Mesendoderm (in vitro differentiated cells): ENCODE measurements at regions not wholly inside any gene's neighbourhood (a gene's known extent, or its start where the extent isn't known, plus 50 kb on each side); places are given as distances from the start of the nearest gene placed in this dataset.
A peak's percentile ranks its signal among the peaks of the same experiment; 100 is the strongest.

Experiments used
- DNase-seq: peaks from one replicate; pipeline ENCODE4 v3.0.0; 2013
- H2AK5ac ChIP-seq: 2 replicates; pipeline ENCODE4 v1.6.1; 2013; ENCODE audit warnings: low read length, inconsistent platforms
- H2BK120ac ChIP-seq: 2 replicates; pipeline ENCODE4 v1.6.1; 2013; ENCODE audit warnings: low read depth, mild to moderate bottlenecking, low read length, moderate library complexity, mixed read lengths
- H2BK15ac ChIP-seq: replicated peaks from 2 replicates; pipeline ENCODE4 v1.6.1; 2013; ENCODE audit warnings: low read depth, mild to moderate bottlenecking, moderate library complexity
- H2BK5ac ChIP-seq: 2 replicates; pipeline ENCODE4 v1.6.1; 2013; ENCODE audit warnings: low read length, inconsistent platforms
- H3K18ac ChIP-seq: 2 replicates; pipeline ENCODE4 v1.6.1; 2013; ENCODE audit warnings: mild to moderate bottlenecking, low read length, mixed read lengths
- H3K23ac ChIP-seq: one replicate; pipeline ENCODE4 v1.6.1; 2013; ENCODE audit warnings: low read length
- H3K27ac ChIP-seq: 2 replicates; pipeline ENCODE4 v1.5.1; 2013; ENCODE audit warnings: low read depth, mild to moderate bottlenecking, inconsistent platforms, low read length, moderate library complexity
- H3K27me3 ChIP-seq: 2 replicates; pipeline ENCODE4 v1.6.1; 2013; ENCODE audit warnings: low read length, control low read depth, mild to moderate bottlenecking, inconsistent platforms; ENCODE audit not compliant: insufficient read depth, poor library complexity
- H3K36me3 ChIP-seq: 2 replicates; pipeline ENCODE4 v1.6.1; 2013; ENCODE audit warnings: low read length, inconsistent platforms; ENCODE audit not compliant: control insufficient read depth, insufficient read depth
- H3K4ac ChIP-seq: one replicate; pipeline ENCODE4 v1.6.1; 2013; ENCODE audit warnings: low read depth, mild to moderate bottlenecking, low read length, moderate library complexity
- H3K4me1 ChIP-seq: 2 replicates; pipeline ENCODE4 v1.6.1; 2013; ENCODE audit warnings: low read depth, low read length, inconsistent platforms; ENCODE audit not compliant: control insufficient read depth
- H3K4me2 ChIP-seq: 2 replicates; pipeline ENCODE4 v1.6.1; 2013; ENCODE audit warnings: low read length
- H3K4me3 ChIP-seq: 2 replicates; pipeline ENCODE4 v1.5.1; 2013; ENCODE audit warnings: mild to moderate bottlenecking, low read length
- H3K56ac ChIP-seq: one replicate; pipeline ENCODE4 v1.6.1; 2013; ENCODE audit warnings: low read length
- H3K79me1 ChIP-seq: 2 replicates; pipeline ENCODE4 v1.6.1; 2013; ENCODE audit warnings: low read length, inconsistent platforms
- H3K79me2 ChIP-seq: 2 replicates; pipeline ENCODE4 v1.6.1; 2013; ENCODE audit warnings: mild to moderate bottlenecking, low read length; ENCODE audit not compliant: control insufficient read depth, insufficient read depth
- H3K9ac ChIP-seq: 2 replicates; pipeline ENCODE4 v1.6.1; 2013; ENCODE audit warnings: low read length, inconsistent platforms
- H4K5ac ChIP-seq: one replicate; pipeline ENCODE4 v1.6.1; 2013; ENCODE audit warnings: low read length
- H4K8ac ChIP-seq: one replicate; pipeline ENCODE4 v1.6.1; 2013; ENCODE audit warnings: low read depth, mild to moderate bottlenecking, control low read depth, low read length, moderate library complexity
- WGBS: extraction: QIAGEN DNeasy Blood & Tissue Kit; methylation state at CpG from one replicate; pipeline ENCODE4 v1.1.7; 2013; ENCODE audit warnings: low lambda C conversion rate, missing lambda C conversion rate; ENCODE audit not compliant: insufficient coverage; ENCODE audit errors: extremely low coverage; 5-methylcytosine and 5-hydroxymethylcytosine counted together

GRCh38 chr6:165775721-165776120, 112.7 kb upstream of the PDE10A start:
- Histone ChIP-seq H3K79me1 (no peaks in the 10 kb centered on the region), H3K4me3 (no peak overlapping the region), H3K36me3 (no peaks in the 10 kb centered on the region), H3K56ac (no peak overlapping the region), H3K18ac (no peak overlapping the region), H3K23ac (no peak overlapping the region), H3K27ac (no peak overlapping the region), H4K5ac (no peak overlapping the region), H3K4me2 (no peak overlapping the region), H3K9ac (no peak overlapping the region), H3K79me2 (no peaks in the 10 kb centered on the region), H2BK15ac (no peak overlapping the region), H2BK5ac (no peak overlapping the region), H4K8ac (no peak overlapping the region), H2AK5ac (no peak overlapping the region), H3K4ac (no peak overlapping the region), H3K27me3 (no peaks in the 10 kb centered on the region), H3K4me1 (no peaks in the 10 kb centered on the region), H2BK120ac (no peak overlapping the region)
- no peak for DNase-seq
- no CpG with 5 or more reads among the region's 3 CpGs for WGBS

DNA sequence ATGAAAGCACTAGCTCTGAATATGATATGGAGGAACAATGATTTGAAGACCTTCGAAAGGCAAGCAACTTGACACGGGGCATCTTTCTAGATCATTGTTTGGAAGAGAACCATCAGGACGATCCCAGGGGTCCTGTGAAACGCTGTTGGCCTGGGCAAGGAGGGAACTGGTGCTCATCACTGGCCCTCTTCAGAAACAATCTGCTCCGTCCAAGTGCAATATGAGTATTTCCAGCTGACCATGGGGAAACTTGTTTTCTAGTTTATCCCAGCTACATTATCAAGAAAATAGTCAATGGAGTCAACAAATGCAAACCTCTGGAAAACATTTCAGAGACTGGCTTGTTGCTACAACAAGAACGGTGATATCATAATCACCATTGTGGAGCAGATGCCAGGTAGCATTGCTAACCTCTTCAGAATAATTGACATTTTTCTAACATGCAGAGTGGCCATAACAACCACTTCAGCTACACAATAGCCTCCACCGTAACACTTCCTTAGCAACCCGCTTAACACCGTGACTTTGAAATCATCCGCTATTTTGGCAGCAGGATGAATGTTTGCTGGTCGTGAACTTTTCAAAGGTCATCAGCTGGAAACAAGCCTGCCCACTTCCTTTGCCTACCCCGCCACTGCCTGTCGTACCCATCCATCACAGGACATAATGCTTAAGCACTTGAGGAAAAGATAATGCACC, 112.0 kb upstream of the PDE10A start:
- H3K9ac ChIP-seq, result no peak overlapping the region
- H3K4me3 ChIP-seq, result no peak overlapping the region
- no peak overlapping the region for H2BK15ac ChIP-seq
- H3K4ac ChIP-seq, result no peak overlapping the region
- H3K79me1 ChIP-seq, result no peaks in the 10 kb centered on the region
- no peaks in the 10 kb centered on the region for H3K79me2 ChIP-seq
- no peak overlapping the region for H3K18ac ChIP-seq
- DNase-seq, result peak; percentile 76
- no peak overlapping the region for H4K8ac ChIP-seq
- H3K56ac ChIP-seq, result no peak overlapping the region
- no peak overlapping the region for H4K5ac ChIP-seq
- H3K4me1 ChIP-seq, result no peaks in the 10 kb centered on the region
- H2AK5ac ChIP-seq, result no peak overlapping the region
- no peaks in the 10 kb centered on the region for H3K27me3 ChIP-seq
- H3K23ac ChIP-seq, result no peak overlapping the region
- H3K36me3 ChIP-seq, result no peaks in the 10 kb centered on the region
- no peak overlapping the region for H2BK5ac ChIP-seq
- H3K27ac ChIP-seq, result no peak overlapping the region
- H2BK120ac ChIP-seq, result no peak overlapping the region
- no CpG with 5 or more reads among the region's 13 CpGs for WGBS
- no peak overlapping the region for H3K4me2 ChIP-seq

DNA sequence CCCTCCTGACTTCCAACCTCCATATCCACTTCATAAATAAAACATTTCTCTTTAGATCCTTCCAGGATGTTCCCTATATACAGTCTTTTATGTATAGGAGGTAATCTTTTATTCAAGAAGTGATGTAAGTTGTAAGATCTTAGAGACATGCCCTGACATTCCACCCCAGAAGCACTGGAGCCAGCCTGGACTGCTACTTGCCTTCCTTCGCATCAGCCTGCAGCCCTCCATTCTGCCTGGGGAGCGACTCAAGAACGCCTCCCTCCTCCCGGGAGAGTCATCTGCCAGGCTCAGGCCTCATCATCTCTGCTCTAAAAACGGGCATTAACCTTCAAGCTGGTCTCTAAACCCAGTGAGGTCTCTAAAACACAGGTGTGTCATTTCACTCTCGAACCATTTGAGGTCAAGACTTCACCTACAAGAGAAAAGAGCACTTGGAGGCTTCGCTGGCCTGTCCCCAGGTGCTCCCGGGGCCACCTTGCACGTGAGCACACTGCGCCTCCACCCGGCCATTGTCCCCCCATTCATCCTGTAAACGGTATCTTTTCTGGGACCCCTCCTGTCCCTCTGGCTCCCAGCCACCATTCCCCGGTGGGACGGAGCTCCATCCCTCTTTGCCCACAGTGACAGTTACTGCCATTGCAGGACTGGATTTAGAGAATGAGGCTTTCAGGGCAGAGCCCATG, 107.5 kb upstream of the PDE10A start:
- H4K8ac ChIP-seq, result no peak overlapping the region

DNA sequence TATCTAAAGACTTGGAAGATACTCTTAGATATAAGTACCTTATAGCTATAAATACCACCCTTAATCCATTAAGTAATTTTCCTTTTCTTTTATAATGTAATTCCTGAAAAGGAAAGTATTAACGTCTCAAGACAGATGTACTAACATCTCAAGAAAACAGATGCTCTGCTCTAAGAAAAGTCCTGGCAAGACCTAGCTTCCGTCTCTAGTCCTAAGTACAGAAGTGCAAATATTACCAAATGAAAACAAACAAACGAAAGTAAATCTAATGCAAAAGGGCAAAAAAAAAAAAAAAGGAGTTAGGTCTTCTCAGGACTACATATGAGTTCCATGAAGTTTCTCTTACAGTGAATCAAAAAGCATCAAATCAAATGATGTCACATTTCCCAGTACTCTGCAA, 106.8 kb upstream of the PDE10A start:
- H3K4me3 ChIP-seq, result no peak overlapping the region
- H3K27ac ChIP-seq, result no peak overlapping the region
- H2BK15ac ChIP-seq, result no peak overlapping the region
- no peaks in the 10 kb centered on the region for H3K79me1 ChIP-seq
- no peak overlapping the region for H3K56ac ChIP-seq
- no peak overlapping the region for H3K18ac ChIP-seq
- H2BK5ac ChIP-seq, result no peak overlapping the region
- no peak overlapping the region for H3K4ac ChIP-seq
- H3K79me2 ChIP-seq, result no peaks in the 10 kb centered on the region
- H3K9ac ChIP-seq, result no peak overlapping the region
- no CpG with 5 or more reads among the region's 3 CpGs for WGBS
- H2BK120ac ChIP-seq, result no peak overlapping the region
- no peak overlapping the region for H3K4me2 ChIP-seq
- H3K23ac ChIP-seq, result no peak overlapping the region
- no peak for DNase-seq
- no peak overlapping the region for H4K5ac ChIP-seq
- H3K4me1 ChIP-seq, result no peaks in the 10 kb centered on the region
- no peaks in the 10 kb centered on the region for H3K27me3 ChIP-seq
- H2AK5ac ChIP-seq, result no peak overlapping the region
- no peaks in the 10 kb centered on the region for H3K36me3 ChIP-seq
- no peak overlapping the region for H4K8ac ChIP-seq

More for the DNA sequence above, 107.5 kb upstream of the PDE10A start:
- Histone ChIP-seq H3K79me2 (no peaks in the 10 kb centered on the region), H3K56ac (no peak overlapping the region), H3K4me3 (no peak overlapping the region), H2BK15ac (no peak overlapping the region), H3K4me1 (no peaks in the 10 kb centered on the region), H3K4ac (no peak overlapping the region), H3K23ac (no peak overlapping the region), H3K79me1 (no peaks in the 10 kb centered on the region), H3K18ac (no peak overlapping the region), H2BK120ac (no peak overlapping the region), H3K9ac (no peak overlapping the region), H3K27ac (no peak overlapping the region), H4K5ac (no peak overlapping the region), H3K27me3 (no peaks in the 10 kb centered on the region), H3K36me3 (no peaks in the 10 kb centered on the region), H3K4me2 (no peak overlapping the region), H2AK5ac (no peak overlapping the region), H2BK5ac (no peak overlapping the region)
- no peak for DNase-seq
- no CpG with 5 or more reads among the region's 14 CpGs for WGBS

DNA sequence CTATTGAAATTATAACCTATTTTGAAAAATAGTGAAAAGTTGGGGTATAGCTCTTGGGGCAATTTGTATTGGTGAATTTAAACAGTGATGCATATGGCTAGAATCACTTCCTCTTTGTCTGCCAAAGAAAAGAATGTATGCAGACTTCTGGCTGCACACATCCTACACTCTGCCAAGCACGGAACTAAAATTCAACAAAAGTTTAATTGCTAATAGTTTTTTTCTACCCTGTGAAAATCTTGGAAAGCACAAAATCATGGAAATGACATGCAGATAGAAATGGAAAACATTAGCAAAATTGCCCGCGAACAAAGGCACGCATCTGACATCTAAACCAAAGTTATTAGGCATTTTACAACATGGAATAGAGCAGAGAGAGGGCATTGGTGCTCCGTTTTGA, 106.4 kb upstream of the PDE10A start:
- H3K18ac ChIP-seq, result no peak overlapping the region
- no CpG with 5 or more reads among the region's 5 CpGs for WGBS
- no peak overlapping the region for H2AK5ac ChIP-seq

More for the DNA sequence above, 106.4 kb upstream of the PDE10A start:
- no peak for DNase-seq
- no peak overlapping the region for H4K8ac ChIP-seq
- H3K4ac ChIP-seq, result no peak overlapping the region
- H2BK120ac ChIP-seq, result no peak overlapping the region
- H3K4me1 ChIP-seq, result no peaks in the 10 kb centered on the region
- no peak overlapping the region for H2BK5ac ChIP-seq
- no peak overlapping the region for H3K9ac ChIP-seq
- H3K4me3 ChIP-seq, result no peak overlapping the region
- H3K4me2 ChIP-seq, result no peak overlapping the region
- no peaks in the 10 kb centered on the region for H3K36me3 ChIP-seq
- H3K56ac ChIP-seq, result no peak overlapping the region
- no peaks in the 10 kb centered on the region for H3K27me3 ChIP-seq
- H3K79me1 ChIP-seq, result no peaks in the 10 kb centered on the region
- H2BK15ac ChIP-seq, result no peak overlapping the region
- H3K79me2 ChIP-seq, result no peaks in the 10 kb centered on the region
- H3K27ac ChIP-seq, result no peak overlapping the region
- no peak overlapping the region for H4K5ac ChIP-seq
- no peak overlapping the region for H3K23ac ChIP-seq
